Naive thymus-derived CD4-positive, alpha-beta T cell (primary cell): ENCODE measurements at regions not wholly inside any gene's neighbourhood (a gene's known extent, or its start where the extent isn't known, plus 50 kb on each side); places are given as distances from the start of the nearest gene placed in this dataset.

ENCODE experiments used
- ATAC-seq: fragments of 150-1000 bp; cut with Tn5 transposase; 2 replicates; pipeline ENCODE4 v1.10.0; 2021; ENCODE audit warnings: mild to moderate bottlenecking, moderate library complexity
- CTCF ChIA-PET: fragments of 350-600 bp; sonication (Branson Sonifier 250); formaldehyde crosslinking; loops from one replicate; lab custom pipeline; 2021; ENCODE audit warnings: antibody characterized with exemption; lab: Charles Lee
- POLR2A ChIA-PET: fragments of 350-600 bp; sonication (Branson Sonifier 250); formaldehyde crosslinking; loops from one replicate; lab custom pipeline; 2021; ENCODE audit warnings: antibody characterized with exemption, inconsistent platforms; lab: Charles Lee
- DNase-seq, 9 donors: peaks; one replicate each; pipeline versions ENCODE4 v3.0.0 to v3.0.0-alpha.2; 2020 to 2022; ENCODE audit warnings: mixed read lengths in 1 of 9
- H3K27ac ChIP-seq: one replicate; pipeline ENCODE4 v1.7.0; 2013; ENCODE audit warnings: mild to moderate bottlenecking, low read depth, low read length, moderate library complexity
- H3K27me3 ChIP-seq, 2 donors: one replicate each; pipeline ENCODE4 v1.7.0; 2013; ENCODE audit warnings: low read length in 2 of 2, mild to moderate bottlenecking in 2 of 2, moderate library complexity in 2 of 2; ENCODE audit not compliant: control insufficient read depth in 2 of 2, insufficient read depth in 2 of 2
- H3K36me3 ChIP-seq, 3 experiments: 1 replicate in 2 of 3; 2 replicates in 1 of 3; pipeline ENCODE4 v1.7.0; 2013; ENCODE audit warnings: low read length in 3 of 3, mild to moderate bottlenecking in 3 of 3, moderate library complexity in 1 of 3; ENCODE audit not compliant: insufficient read depth in 3 of 3, control insufficient read depth in 2 of 3
- H3K4me1 ChIP-seq, 2 donors: one replicate each; pipeline ENCODE4 v1.7.0; 2013; ENCODE audit warnings: low read length in 2 of 2, mild to moderate bottlenecking in 2 of 2, moderate library complexity in 1 of 2; ENCODE audit not compliant: control insufficient read depth in 2 of 2, insufficient read depth in 2 of 2
- H3K4me3 ChIP-seq: 2 replicates; pipeline ENCODE4 v1.7.0; 2013; ENCODE audit warnings: mild to moderate bottlenecking, low read length
- H3K9me3 ChIP-seq, 3 experiments: 1 replicate in 2 of 3; 2 replicates in 1 of 3; pipeline ENCODE4 v1.7.0; 2013; ENCODE audit warnings: low read length in 3 of 3; ENCODE audit not compliant: control insufficient read depth in 2 of 3
- H3K27ac Mint-ChIP-seq, 9 donors: one replicate each; pipeline ENCODE4 v1.8.0; 2020 to 2022; ENCODE audit warnings: mixed read lengths in 9 of 9, mild to moderate bottlenecking in 8 of 9, moderate library complexity in 5 of 9, inconsistent platforms in 2 of 9
- H3K27me3 Mint-ChIP-seq, 5 donors: one replicate each; pipeline ENCODE4 v1.8.0; 2021 to 2022; ENCODE audit warnings: mixed read lengths in 5 of 5, mild to moderate bottlenecking in 1 of 5
- H3K36me3 Mint-ChIP-seq, 5 donors: one replicate each; pipeline ENCODE4 v1.8.0; 2020 to 2022; ENCODE audit warnings: mixed read lengths in 5 of 5, mild to moderate bottlenecking in 3 of 5, inconsistent platforms in 1 of 5
- H3K4me1 Mint-ChIP-seq, 7 donors: one replicate each; pipeline ENCODE4 v1.8.0; 2020 to 2022; ENCODE audit warnings: mixed read lengths in 7 of 7, mild to moderate bottlenecking in 3 of 7, inconsistent platforms in 1 of 7
- H3K4me3 Mint-ChIP-seq, 10 donors: one replicate each; pipeline ENCODE4 v1.8.0; 2020 to 2022; ENCODE audit warnings: mild to moderate bottlenecking in 10 of 10, mixed read lengths in 10 of 10, moderate library complexity in 6 of 10, inconsistent platforms in 2 of 10
- H3K9me3 Mint-ChIP-seq, 11 donors: one replicate each; pipeline ENCODE4 v1.8.0; 2020 to 2022; ENCODE audit warnings: mixed read lengths in 11 of 11, mild to moderate bottlenecking in 4 of 11, inconsistent platforms in 1 of 11, moderate library complexity in 1 of 11
- intact Hi-C, 2 donors: fragments of 100-400 bp; cut with micrococcal nuclease; formaldehyde crosslinking; loops; one replicate each; pipeline ENCODE4 v1.15.1; 2023

- ChIA-PET CTCF (interaction anchor here (0.5 to 0.6 kb wide), 3 partner anchors 286 to 919 kb away, joined by 3 to 4 read pairs (median 3); no protein-coding TSS in a partner anchor), POLR2A (no interaction called here)
- Histone ChIP-seq H3K36me3 (no peaks in the 10 kb centered on the region), H3K9me3 (no peaks in the 10 kb centered on the region), H3K4me1 (no peaks in the 10 kb centered on the region), H3K27ac (no peak overlapping the region), H3K27me3 (no peaks in the 10 kb centered on the region), H3K4me3 (no peak overlapping the region)
- no peak overlapping the region for H3K4me3 Mint-ChIP-seq
- no peaks in the 10 kb centered on the region for H3K36me3 Mint-ChIP-seq
- intact Hi-C loops, result no loop called here
- H3K4me1 Mint-ChIP-seq, result no peaks in the 10 kb centered on the region
- H3K9me3 Mint-ChIP-seq, result no peaks in the 10 kb centered on the region
- ATAC-seq (no peak), DNase-seq (no peak)
- no peak overlapping the region for H3K27ac Mint-ChIP-seq
- H3K27me3 Mint-ChIP-seq, result peaks cover 0 to 20% (median 5%) of the 10 kb centered on the region in 5 donors
These were observed 130.7 kb downstream of the BTC start for GRCh38 chr4:74663631-74664030.

DNA sequence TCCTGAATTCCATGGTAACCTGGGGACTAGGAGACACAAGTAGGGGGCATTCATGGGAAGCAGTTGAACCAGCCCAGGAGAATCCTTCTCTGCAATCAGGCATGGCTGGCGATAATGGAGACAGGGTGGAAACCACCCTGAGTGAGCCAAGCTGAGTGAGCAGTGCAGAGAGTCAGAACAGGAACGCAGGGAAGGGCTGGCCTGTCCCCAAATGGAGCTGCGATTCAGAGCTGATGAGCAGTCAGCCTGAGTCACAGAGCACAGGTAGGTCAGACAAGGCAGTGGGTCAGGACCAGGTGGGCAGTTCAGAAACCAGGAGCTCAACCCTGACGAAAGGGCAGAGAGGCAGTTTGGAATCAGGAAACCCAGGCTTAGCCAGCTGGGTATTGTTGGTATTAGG, 129.0 kb downstream of the BTC start:
- H3K4me1 Mint-ChIP-seq, result no peaks in the 10 kb centered on the region
- Histone ChIP-seq H3K27me3 (no peaks in the 10 kb centered on the region), H3K4me1 (no peaks in the 10 kb centered on the region), H3K27ac (no peak overlapping the region), H3K9me3 (no peaks in the 10 kb centered on the region), H3K36me3 (no peaks in the 10 kb centered on the region), H3K4me3 (no peak overlapping the region)
- no peaks in the 10 kb centered on the region for H3K9me3 Mint-ChIP-seq
- ChIA-PET CTCF (no interaction called here), POLR2A (no interaction called here)
- no peak overlapping the region for H3K4me3 Mint-ChIP-seq
- no peak overlapping the region for H3K27ac Mint-ChIP-seq
- no peak for ATAC-seq
- H3K27me3 Mint-ChIP-seq, result peaks cover 0 to 23% (median 5%) of the 10 kb centered on the region in 5 donors
- intact Hi-C loops, result no loop called here
- no peaks in the 10 kb centered on the region for H3K36me3 Mint-ChIP-seq
- no peak for DNase-seq

GRCh38 chr4:74665876-74666275, 128.4 kb downstream of the BTC start:
- H3K27ac Mint-ChIP-seq, result no peak overlapping the region
- H3K4me1 Mint-ChIP-seq, result peaks cover 0 to 4% (median 1%) of the 10 kb centered on the region in 7 donors
- ChIA-PET CTCF (interaction anchor here (1.7 kb wide), 1 partner anchor 10 kb away, joined by 4 read pairs; no protein-coding TSS in a partner anchor), POLR2A (no interaction called here)
- no peak overlapping the region for H3K4me3 ChIP-seq
- H3K36me3 Mint-ChIP-seq, result no peaks in the 10 kb centered on the region
- H3K27ac ChIP-seq, result no peak overlapping the region
- H3K4me3 Mint-ChIP-seq, result no peak overlapping the region
- H3K27me3 Mint-ChIP-seq, result peaks cover 0 to 23% (median 6%) of the 10 kb centered on the region in 5 donors
- ATAC-seq, result no peak
- H3K27me3 ChIP-seq, result no peaks in the 10 kb centered on the region
- H3K4me1 ChIP-seq, result no peaks in the 10 kb centered on the region
- intact Hi-C loops, result no loop called here
- DNase-seq, result no peak
- H3K9me3 ChIP-seq, result no peaks in the 10 kb centered on the region
- no peaks in the 10 kb centered on the region for H3K36me3 ChIP-seq
- H3K9me3 Mint-ChIP-seq, result no peaks in the 10 kb centered on the region

GRCh38 chr4:74667438-74667837, 126.9 kb downstream of the BTC start:
- no peaks in the 10 kb centered on the region for H3K4me1 ChIP-seq
- H3K27me3 ChIP-seq, result no peaks in the 10 kb centered on the region
- no peaks in the 10 kb centered on the region for H3K9me3 ChIP-seq
- peaks cover 0 to 19% (median 10%) of the 10 kb centered on the region in 5 donors for H3K27me3 Mint-ChIP-seq
- H3K27ac Mint-ChIP-seq, result no peak overlapping the region
- H3K27ac ChIP-seq, result no peak overlapping the region
- H3K4me1 Mint-ChIP-seq, result peaks cover 0 to 5% (median 1%) of the 10 kb centered on the region in 7 donors
- ChIA-PET CTCF (interaction anchor here (1.7 kb wide), 1 partner anchor 8 kb away, joined by 4 read pairs; no protein-coding TSS in a partner anchor), POLR2A (no interaction called here)
- DNase-seq, result no peak
- no peak for ATAC-seq
- intact Hi-C loops, result no loop called here
- H3K36me3 Mint-ChIP-seq, result no peaks in the 10 kb centered on the region
- no peak overlapping the region for H3K4me3 Mint-ChIP-seq
- no peak overlapping the region for H3K4me3 ChIP-seq
- no peaks in the 10 kb centered on the region for H3K36me3 ChIP-seq
- H3K9me3 Mint-ChIP-seq, result peaks cover 0 to 2% (median 0%) of the 10 kb centered on the region in 11 donors

GRCh38 chr4:74667944-74668343, 126.4 kb downstream of the BTC start:
- Histone ChIP-seq H3K4me3 (no peak overlapping the region), H3K27me3 (no peaks in the 10 kb centered on the region), H3K27ac (no peak overlapping the region), H3K4me1 (no peaks in the 10 kb centered on the region), H3K9me3 (no peaks in the 10 kb centered on the region), H3K36me3 (no peaks in the 10 kb centered on the region)
- CTCF ChIA-PET, result interaction anchor here (1.0 kb wide), 1 partner anchor 11 kb away, joined by 3 read pairs; no protein-coding TSS in a partner anchor
- H3K4me1 Mint-ChIP-seq, result peaks cover 0 to 5% (median 1%) of the 10 kb centered on the region in 7 donors
- peaks cover 0 to 16% (median 10%) of the 10 kb centered on the region in 5 donors for H3K27me3 Mint-ChIP-seq
- DNase-seq, result no peak
- H3K36me3 Mint-ChIP-seq, result no peaks in the 10 kb centered on the region
- no peak overlapping the region for H3K4me3 Mint-ChIP-seq
- intact Hi-C loops, result no loop called here
- no peak for ATAC-seq
- no peak overlapping the region for H3K27ac Mint-ChIP-seq
- POLR2A ChIA-PET, result no interaction called here
- peaks cover 0 to 4% (median 0%) of the 10 kb centered on the region in 11 donors for H3K9me3 Mint-ChIP-seq

- Mint-ChIP-seq H3K27me3 (peaks cover 5 to 10% (median 8%) of the 10 kb centered on the region in 5 donors), H3K4me3 (no peak overlapping the region), H3K4me1 (peaks cover 0 to 8% (median 1%) of the 10 kb centered on the region in 7 donors), H3K9me3 (peaks cover 0 to 4% (median 0%) of the 10 kb centered on the region in 11 donors), H3K36me3 (no peaks in the 10 kb centered on the region), H3K27ac (no peak overlapping the region)
- ATAC-seq (no peak), DNase-seq (no peak)
- no peaks in the 10 kb centered on the region for H3K36me3 ChIP-seq
- intact Hi-C loops, result loop anchor here (2.0 to 5.0 kb wide), 4 partner anchors 137 to 482 kb away; partner anchors contain the start of gene AREG (in 1 of the 2)
- H3K27me3 ChIP-seq, result no peaks in the 10 kb centered on the region
- no peak overlapping the region for H3K4me3 ChIP-seq
- ChIA-PET POLR2A (no interaction called here), CTCF (interaction anchor here (1.3 to 1.5 kb wide), 3 partner anchors 138 to 293 kb away, joined by 3 to 5 read pairs (median 3); no protein-coding TSS in a partner anchor)
- H3K9me3 ChIP-seq, result no peaks in the 10 kb centered on the region
- H3K4me1 ChIP-seq, result no peaks in the 10 kb centered on the region
- no peak overlapping the region for H3K27ac ChIP-seq
These were observed 124.6 kb downstream of the BTC start for GRCh38 chr4:74669702-74670101.

- H3K4me1 ChIP-seq, result no peaks in the 10 kb centered on the region
- H3K27ac ChIP-seq, result no peak overlapping the region
- H3K36me3 Mint-ChIP-seq, result no peaks in the 10 kb centered on the region
- H3K9me3 ChIP-seq, result no peaks in the 10 kb centered on the region
- H3K36me3 ChIP-seq, result no peaks in the 10 kb centered on the region
- DNase-seq (no peak), ATAC-seq (no peak)
- H3K27me3 ChIP-seq, result no peaks in the 10 kb centered on the region
- POLR2A ChIA-PET, result interaction anchor here (0.7 kb wide), 1 partner anchor 96 kb away, joined by 3 read pairs; no protein-coding TSS in a partner anchor
- CTCF ChIA-PET, result interaction anchor here (0.7 to 1.0 kb wide), 5 partner anchors 47 to 294 kb away, joined by 3 to 11 read pairs (median 3); no protein-coding TSS in a partner anchor
- no peak overlapping the region for H3K4me3 Mint-ChIP-seq
- H3K9me3 Mint-ChIP-seq, result peaks cover 0 to 4% (median 0%) of the 10 kb centered on the region in 11 donors
- peaks cover 0 to 12% (median 8%) of the 10 kb centered on the region in 7 donors for H3K4me1 Mint-ChIP-seq
- H3K27me3 Mint-ChIP-seq, result peaks cover 5 to 8% (median 6%) of the 10 kb centered on the region in 5 donors
- H3K27ac Mint-ChIP-seq, result no peak overlapping the region
- intact Hi-C loops, result loop anchor here (2.0 to 5.0 kb wide), 4 partner anchors 138 to 483 kb away; partner anchors contain the start of gene AREG (in 1 of the 2)
- H3K4me3 ChIP-seq, result no peak overlapping the region
These were observed 123.7 kb downstream of the BTC start for GRCh38 chr4:74670583-74670982.
